ENCODE measurements at regions not wholly inside any gene's neighbourhood (a gene's known extent, or its start where the extent isn't known, plus 50 kb on each side); places are given as distances from the start of the nearest gene placed in this dataset.

DNA sequence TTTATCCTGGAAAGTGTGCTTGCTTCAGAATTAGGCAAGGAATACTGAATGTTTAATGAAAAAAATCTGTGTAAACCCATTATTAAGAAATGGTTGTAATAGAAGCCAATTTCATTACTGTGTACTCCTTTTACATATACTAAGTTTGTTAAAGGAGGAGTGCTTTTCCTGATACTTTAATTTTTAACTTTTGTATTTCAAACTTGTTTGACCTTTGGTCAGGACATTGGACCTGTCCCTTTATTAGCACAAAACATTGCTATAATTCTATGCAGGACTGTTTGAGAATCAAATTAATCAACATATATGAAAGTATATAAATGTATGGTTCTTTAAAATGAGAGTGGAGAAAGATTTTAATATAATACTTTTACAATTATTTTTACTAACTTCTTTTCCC is 659.6 kb downstream of the TMTC2 start:
- TF ChIP-seq SUZ12 (IDR thresholded peaks at IDR 0.05), result no peak
- no peak for TF ChIP-seq CTBP1 (IDR thresholded peaks at IDR 0.05; ENCODE audit: borderline replicate concordance)
- TF ChIP-seq L3MBTL2 (conservative IDR thresholded peaks at IDR 0.05), result no peak
- no peak for TF ChIP-seq FOXK2 (IDR thresholded peaks at IDR 0.05)
